Transverse colon (tissue), 4 donors: ENCODE measurements at regions not wholly inside any gene's neighbourhood (a gene's known extent, or its start where the extent isn't known, plus 50 kb on each side); places are given as distances from the start of the nearest gene placed in this dataset.

Experiments
- EP300 ChIP-seq: sonication (generic); formaldehyde crosslinking; IDR thresholded peaks from one replicate; pipeline ENCODE4 v1.6.1; 2017; ENCODE audit warnings: antibody characterized with exemption, low read depth
- POLR2A ChIP-seq: fragments of 450-650 bp; IDR thresholded peaks from one replicate; pipeline ENCODE4 v1.6.1; 2016; ENCODE audit warnings: antibody characterized with exemption, mild to moderate bottlenecking, moderate library complexity
- POLR2AphosphoS5 ChIP-seq, 3 donors: sonication (generic); formaldehyde crosslinking; IDR thresholded peaks; one replicate each; pipeline ENCODE4 v1.6.1; 2016; ENCODE audit warnings: antibody characterized with exemption in 3 of 3
- TF ChIP-seq, protein P1 (sequence below), 5 experiments: fragments of 200-600 bp in 3 of 5; fragments of 450-650 bp in 2 of 5; sonication (generic) in 3 of 5; IDR thresholded peaks; 1 replicate in 2 of 5; 2 replicates in 3 of 5; pipeline ENCODE4 v1.5.1; 2016 to 2017; ENCODE audit warnings: antibody characterized with exemption in 5 of 5, inconsistent platforms in 3 of 5, mild to moderate bottlenecking in 2 of 5, moderate library complexity in 1 of 5

DNA sequence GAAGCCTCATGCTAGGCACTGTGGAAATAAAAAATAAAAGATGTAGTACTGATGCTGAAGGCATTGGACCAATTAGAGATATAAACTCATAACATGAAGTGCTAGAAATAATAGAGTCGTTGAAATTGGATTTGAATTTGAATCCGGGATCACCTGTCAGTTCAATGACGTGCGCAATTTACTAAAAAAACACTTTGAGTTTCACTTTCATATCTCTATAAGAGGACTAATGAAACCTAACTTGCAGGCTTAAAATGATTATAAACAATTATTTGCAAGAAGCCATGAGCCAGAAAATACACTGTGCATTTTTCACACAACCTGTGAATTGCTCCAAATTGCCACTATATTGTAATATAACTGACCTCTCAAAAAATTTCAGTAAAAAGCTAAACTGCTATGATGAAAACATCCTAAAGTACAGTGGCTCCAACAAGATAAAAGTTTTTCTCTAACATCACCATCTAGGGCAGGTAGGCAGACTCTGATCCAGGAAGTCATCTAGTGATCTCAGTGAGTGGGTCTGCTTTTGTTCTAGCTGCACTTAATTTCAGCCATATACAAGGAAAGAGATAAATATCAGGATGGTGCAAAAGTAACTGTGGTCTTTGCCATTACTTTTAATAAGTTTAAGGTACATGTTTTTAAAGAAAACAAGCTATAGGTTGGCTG, 440.2 kb downstream of the CNTN6 start:
- TF ChIP-seq, protein P1, sequence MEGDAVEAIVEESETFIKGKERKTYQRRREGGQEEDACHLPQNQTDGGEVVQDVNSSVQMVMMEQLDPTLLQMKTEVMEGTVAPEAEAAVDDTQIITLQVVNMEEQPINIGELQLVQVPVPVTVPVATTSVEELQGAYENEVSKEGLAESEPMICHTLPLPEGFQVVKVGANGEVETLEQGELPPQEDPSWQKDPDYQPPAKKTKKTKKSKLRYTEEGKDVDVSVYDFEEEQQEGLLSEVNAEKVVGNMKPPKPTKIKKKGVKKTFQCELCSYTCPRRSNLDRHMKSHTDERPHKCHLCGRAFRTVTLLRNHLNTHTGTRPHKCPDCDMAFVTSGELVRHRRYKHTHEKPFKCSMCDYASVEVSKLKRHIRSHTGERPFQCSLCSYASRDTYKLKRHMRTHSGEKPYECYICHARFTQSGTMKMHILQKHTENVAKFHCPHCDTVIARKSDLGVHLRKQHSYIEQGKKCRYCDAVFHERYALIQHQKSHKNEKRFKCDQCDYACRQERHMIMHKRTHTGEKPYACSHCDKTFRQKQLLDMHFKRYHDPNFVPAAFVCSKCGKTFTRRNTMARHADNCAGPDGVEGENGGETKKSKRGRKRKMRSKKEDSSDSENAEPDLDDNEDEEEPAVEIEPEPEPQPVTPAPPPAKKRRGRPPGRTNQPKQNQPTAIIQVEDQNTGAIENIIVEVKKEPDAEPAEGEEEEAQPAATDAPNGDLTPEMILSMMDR (IDR thresholded peaks at IDR 0.05) = no peak
- TF ChIP-seq POLR2A (no peak), POLR2AphosphoS5 (IDR thresholded peaks at IDR 0.05) (no peak), EP300 (no peak)
